NCI-H524 (cell line): ENCODE measurements at regions not wholly inside any gene's neighbourhood (a gene's known extent, or its start where the extent isn't known, plus 50 kb on each side); places are given as distances from the start of the nearest gene placed in this dataset.
"Not testable (repeated sequence)": the region's sequence is repeated elsewhere in the genome, so short reads cannot be mapped to it uniquely, and the experiment has no call there.

Experiments used
- DNase-seq, 2 experiments: peaks; one replicate each; lab custom pipeline; 2025; lab: John Stamatoyannopoulos, UW

- DNase-seq: no peak
These were observed 90.5 kb downstream of the ACTL7B start for GRCh38 chr9:108765265-108765664.

- DNase-seq: no peak
These were observed 93.3 kb downstream of the ACTL7B start for GRCh38 chr9:108762348-108763055.

- peak in 1 of 2 experiments; percentile 72 for DNase-seq
These were observed 94.0 kb downstream of the ACTL7B start for GRCh38 chr9:108761655-108762347.

DNA sequence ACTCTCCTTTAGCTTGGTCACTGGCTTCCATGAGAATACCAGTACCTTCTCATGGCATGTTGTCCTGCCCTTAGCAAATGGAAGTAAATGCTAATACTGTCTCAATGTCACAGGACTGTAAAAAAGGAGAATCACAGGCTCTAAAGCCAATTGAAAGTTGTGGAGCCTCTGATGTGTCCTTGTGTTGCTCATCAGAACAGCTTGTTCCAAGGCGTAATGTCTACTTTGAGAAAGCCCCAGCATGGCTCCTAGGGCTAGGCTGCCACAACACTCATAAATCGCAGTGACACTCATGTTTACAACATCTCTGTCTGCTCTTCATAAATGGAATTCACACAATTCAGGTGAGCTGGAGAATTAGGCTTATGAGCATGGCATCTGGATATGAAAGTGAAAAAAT is 94.9 kb downstream of the ACTL7B start:
- DNase-seq: no peak

GRCh38 chr9:108759835-108760234 is 96.0 kb downstream of the ACTL7B start:
- no peak for DNase-seq

DNA sequence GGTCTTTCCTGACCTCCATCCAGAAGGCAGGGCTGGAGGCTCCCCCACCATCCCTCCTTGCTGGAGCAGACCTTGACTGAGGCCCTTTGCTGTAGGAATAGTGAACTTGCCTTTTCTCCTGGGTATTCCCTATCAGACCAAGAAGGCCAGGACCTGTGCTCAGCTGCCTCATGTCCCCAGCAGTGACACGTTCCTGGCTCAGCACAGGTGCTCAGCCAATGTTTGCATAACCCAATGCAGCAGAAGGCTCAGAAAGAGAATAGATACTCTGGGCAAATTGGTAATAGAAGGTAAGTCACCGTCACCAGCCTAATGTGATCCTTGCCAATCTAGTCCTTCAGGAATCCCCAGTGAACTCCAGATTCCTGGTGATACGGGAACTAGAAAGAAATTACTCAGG is 96.4 kb downstream of the ACTL7B start:
- DNase-seq: no peak

DNA sequence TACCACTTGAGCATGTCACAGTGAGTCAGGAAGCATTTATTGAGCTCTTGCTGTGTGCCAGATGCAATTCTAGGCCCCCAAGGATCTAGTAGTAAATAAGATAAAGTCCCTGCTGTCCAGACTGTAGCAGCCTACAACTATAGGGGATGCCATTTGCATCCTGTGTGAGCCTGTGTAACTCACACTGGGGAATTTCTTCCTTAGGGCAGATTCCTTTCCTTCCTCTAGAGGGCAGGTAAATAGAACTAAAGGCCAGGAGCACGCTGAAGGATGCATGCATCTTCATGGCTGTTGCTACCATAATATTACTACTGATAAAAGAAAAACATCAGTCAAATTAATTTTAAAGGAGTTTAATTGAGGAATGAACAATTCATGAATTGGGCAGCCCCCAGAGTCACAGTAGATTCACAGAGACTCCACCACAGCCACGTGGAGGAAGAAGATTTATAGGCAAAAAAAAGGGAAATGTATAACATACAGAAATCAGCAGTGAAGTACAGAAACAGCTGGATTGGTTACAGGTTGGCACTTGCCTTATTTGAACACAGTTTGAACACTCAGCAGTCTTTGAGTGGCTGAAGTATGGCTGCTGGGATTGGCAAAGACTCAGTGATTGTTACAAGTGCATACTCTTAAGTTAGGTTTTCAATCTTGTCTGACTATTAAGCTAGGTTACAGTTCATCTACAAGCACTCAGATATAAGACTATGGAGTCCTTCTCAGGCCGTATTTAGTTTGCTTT is 98.9 kb downstream of the ACTL7B start:
- peak in 1 of 2 experiments; percentile 51 for DNase-seq

DNA sequence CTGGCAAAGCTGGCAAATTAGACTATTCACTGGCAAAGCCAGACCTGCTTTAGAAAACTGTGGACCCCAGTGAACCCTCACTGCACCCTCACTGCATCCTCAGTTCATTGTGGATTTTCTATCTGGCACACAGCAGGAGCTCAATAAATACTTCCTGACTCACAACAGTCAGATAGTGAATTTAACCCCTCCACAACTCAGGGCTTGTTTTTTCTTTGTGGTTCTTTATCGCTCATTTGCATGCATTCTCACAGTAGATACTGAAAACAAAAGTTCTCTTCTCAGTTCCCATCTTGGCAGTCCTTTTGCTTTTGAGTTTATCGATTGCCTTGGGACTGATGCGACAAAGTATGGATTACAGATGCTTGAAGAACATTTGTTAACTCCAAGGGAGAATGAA is 99.8 kb downstream of the ACTL7B start:
- no peak for DNase-seq

- no peak for DNase-seq
These were observed 104.4 kb downstream of the ACTL7B start for GRCh38 chr9:108751369-108751768.

GRCh38 chr9:108750661-108751215 is 105.0 kb downstream of the ACTL7B start:
- no peak for DNase-seq

- no peak for DNase-seq
These were observed 107.0 kb downstream of the ACTL7B start for GRCh38 chr9:108748776-108749175.

DNA sequence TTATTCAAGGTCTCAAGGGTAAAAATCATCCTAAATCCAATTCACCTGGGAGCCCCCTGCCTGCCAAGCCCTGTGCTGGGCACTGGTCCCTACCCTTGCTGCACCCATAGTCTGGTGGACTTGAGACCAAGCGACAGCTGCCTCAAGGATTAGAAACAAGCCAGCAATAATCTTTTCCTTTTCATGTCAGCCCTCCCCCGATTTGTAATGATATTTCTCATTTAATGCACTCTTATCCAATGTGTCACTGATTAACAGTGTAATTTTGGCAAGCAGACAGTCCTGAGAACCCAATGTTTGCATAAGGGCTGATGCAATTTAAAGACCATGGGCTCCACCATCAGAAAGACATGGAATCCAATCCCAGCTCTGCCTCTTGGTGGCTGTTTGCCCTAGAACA is 108.9 kb downstream of the ACTL7B start:
- DNase-seq: peak; percentile 68 to 96

DNA sequence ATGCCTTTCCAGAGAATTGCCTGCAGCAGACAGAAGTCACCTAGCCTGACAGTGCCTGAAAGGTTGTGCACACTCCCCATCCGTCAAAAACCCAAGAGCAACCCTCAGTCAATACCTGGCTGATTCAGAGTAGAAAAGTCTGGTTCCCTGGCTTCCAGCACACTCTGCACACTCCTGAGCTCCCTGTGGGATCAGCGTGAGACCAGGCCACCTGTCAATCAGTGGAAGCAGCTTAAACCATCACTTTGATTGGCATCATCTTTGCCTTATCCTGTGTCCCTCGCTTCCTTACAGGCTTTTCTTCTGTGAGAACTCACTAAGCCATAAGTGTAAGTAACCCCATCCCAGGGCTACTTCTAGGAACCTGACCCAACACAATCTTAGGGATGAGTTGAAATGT is 109.8 kb downstream of the ACTL7B start:
- DNase-seq: peak in 1 of 2 experiments; percentile 42

DNA sequence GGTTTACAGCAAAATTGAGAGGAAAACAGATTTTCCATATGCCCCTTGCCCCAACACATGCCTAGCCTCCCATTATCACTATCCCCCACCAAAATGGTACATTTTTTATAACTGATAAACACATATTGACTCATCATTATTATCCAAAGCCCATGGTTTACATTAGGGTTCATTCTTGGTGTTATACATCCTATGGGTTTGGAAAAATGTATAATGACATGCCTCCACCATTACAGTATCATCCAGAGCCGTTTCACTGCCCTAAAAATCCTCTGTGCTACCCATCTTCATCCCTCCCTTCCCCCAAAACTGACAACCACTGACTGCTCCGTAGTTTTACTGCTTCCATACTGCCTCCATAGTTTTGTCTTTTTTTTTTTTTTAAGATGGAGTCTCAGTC is 111.1 kb downstream of the ACTL7B start:
- DNase-seq: no peak

DNA sequence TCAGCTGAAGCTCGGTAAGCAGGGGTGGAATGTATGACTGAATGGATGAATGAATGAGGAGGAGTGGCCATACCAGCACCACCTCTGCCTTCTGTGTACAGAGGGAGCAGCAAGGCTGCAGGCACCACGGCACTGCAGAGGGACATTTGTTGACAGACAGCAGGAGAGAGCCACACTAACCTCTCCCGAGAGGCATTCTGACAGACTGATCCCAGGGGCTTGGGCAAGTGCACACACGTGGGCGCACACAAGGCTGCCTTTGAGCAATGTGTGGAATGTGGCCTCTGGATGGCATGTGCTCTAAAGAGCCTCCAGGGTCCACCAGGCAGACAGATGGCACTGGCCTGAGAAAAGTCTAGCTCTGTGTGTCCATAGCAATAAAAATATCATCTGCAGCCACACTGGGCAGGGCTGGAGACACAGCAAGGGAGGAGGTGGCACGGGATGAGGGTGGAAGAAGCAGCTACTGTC is 111.8 kb downstream of the ACTL7B start:
- DNase-seq: peak; percentile 73 to 93

DNA sequence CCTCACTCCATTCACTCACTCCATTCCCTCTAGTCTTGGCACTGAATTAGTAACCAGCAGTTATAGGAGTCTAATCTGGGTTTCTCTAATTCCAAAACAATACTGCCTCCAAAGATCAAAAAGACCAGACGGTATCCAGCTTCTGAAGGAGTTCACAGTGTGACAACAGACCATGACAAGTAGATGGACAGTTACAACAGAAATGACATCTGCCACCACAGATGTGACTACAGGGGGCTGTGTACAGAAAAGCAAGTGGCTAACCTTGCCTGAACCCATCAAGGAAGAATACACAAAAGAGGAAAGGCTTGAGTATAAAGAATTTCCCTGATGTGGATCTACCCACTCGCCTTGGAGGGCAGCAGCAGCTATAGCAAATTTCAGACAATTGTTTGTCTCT is 112.4 kb downstream of the ACTL7B start:
- peak; percentile 94 to 99 for DNase-seq

DNA sequence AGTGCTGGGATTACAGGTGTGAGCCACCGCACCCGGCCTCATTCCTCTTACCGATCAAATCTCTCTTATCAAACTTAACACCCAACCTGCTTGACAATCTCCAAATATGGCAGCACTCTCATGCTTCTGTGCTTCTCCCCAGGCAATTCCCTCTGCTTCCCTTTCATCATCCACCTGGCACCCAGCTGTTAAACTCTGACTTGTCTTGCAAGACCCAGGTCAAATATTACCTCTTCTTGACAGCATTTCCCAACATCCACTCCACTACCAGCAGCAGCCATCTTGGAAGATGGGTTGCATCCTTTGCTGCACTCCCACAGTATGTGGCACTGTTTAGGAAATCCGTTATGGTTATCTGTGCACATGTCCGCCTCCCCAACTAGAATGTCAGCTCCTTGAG is 113.6 kb downstream of the ACTL7B start:
- peak in 1 of 2 experiments; percentile 7 for DNase-seq

GRCh38 chr9:108731292-108731691 is 124.5 kb downstream of the ACTL7B start:
- DNase-seq: not testable (repeated sequence)

DNA sequence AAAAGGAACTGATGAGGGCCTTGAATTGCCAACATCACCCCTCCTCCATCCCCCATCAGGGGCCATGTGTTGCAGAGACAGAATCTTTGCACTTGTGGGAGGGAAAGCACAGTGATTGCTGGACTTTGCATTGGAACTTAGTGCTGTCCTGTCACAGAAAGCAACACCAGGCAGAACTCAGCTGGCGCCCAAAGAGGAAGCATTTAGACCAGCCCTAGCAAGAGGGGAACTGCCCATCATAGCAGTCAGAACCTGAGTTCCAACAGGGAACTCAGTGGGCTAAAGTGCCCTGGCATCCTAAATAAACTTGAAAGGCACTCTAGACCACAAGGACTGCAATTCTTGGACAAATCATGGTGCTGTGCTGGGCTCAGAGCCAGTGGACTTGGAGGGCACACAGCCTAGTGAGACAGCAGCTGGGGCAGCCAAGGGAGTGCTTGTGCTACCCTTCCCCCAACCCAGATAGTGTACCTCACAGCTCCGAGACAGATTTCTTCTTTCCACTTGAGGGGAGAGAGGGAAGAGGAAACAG is 128.1 kb downstream of the ACTL7B start:
- peak; percentile 25 to 74 for DNase-seq

DNA sequence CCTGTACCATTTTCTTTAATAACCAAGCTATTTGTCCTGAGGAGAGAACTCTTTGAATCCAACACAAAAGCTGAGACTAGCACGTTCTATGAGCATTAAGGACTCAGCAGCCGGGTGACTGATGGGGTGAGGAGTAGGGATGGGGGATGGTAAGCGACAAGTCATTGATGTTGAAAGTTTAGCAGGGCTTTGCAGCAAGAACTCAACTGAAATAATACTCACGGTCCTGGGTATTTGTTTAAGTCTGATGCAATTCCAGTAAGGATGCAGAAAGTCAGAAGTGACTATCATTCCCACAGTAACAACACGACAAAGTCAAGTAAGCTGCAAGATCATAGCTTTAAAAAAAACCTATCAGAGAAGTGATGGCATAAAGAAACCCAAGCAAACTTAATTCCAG is 131.1 kb downstream of the ACTL7B start:
- no peak for DNase-seq

DNA sequence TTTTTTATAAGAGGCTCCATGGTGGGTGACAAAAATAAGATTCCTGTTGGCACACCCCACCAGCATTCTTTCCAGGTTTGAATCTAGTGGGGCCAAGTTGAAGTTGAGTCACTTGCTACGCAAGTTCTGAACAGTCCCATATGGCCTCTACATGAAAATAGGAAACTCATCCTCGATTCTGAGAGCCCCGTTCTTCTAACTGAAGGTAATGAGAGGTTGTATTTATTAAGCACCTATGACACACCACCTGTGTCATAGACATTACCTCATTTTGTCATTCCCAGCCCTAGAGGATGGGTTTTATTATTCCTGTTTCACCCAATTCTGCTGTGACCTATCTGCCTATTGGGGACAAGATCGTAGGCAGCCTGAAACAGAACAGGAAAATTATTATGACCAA is 131.7 kb downstream of the ACTL7B start:
- no peak for DNase-seq

GRCh38 chr9:108722396-108722795 is 133.4 kb downstream of the ACTL7B start:
- DNase-seq: no peak
